ENCODE measurements at regions not wholly inside any gene's neighbourhood (a gene's known extent, or its start where the extent isn't known, plus 50 kb on each side); places are given as distances from the start of the nearest gene placed in this dataset.

GRCh38 chr1:234940841-234941240, 187.8 kb downstream of the TOMM20 start:
- DNase-seq (ENCODE audit: low read depth in 1 of 2, low spot score in 1 of 2): no peak

GRCh38 chr1:234938924-234939323, 189.7 kb downstream of the TOMM20 start:
- DNase-seq (ENCODE audit: low read depth in 1 of 2, low spot score in 1 of 2): no peak

- no peak for DNase-seq (ENCODE audit: low read depth in 1 of 2, low spot score in 1 of 2)
Measured at GRCh38 chr1:234938135-234938534, 190.5 kb downstream of the TOMM20 start.

- DNase-seq (ENCODE audit: low read depth in 1 of 2, low spot score in 1 of 2): no peak
Measured at GRCh38 chr1:234936612-234937389, 191.8 kb downstream of the TOMM20 start.

GRCh38 chr1:234934611-234935033, 194.0 kb downstream of the TOMM20 start:
- DNase-seq (ENCODE audit: low read depth in 1 of 2, low spot score in 1 of 2): no peak

- no peak for DNase-seq (ENCODE audit: low read depth in 1 of 2, low spot score in 1 of 2)
Measured at GRCh38 chr1:234933475-234933874, 195.2 kb downstream of the TOMM20 start.

- DNase-seq (ENCODE audit: low read depth in 1 of 2, low spot score in 1 of 2): no peak
Measured at GRCh38 chr1:234932511-234933430, 195.9 kb downstream of the TOMM20 start.

GRCh38 chr1:234932106-234932505, 196.5 kb downstream of the TOMM20 start:
- no peak for DNase-seq (ENCODE audit: low read depth in 1 of 2, low spot score in 1 of 2)

- DNase-seq (ENCODE audit: low read depth in 1 of 2, low spot score in 1 of 2): no peak
Measured at GRCh38 chr1:234931404-234931973, 197.1 kb downstream of the TOMM20 start.

GRCh38 chr1:234929369-234929768, 199.3 kb downstream of the TOMM20 start:
- no peak for DNase-seq (ENCODE audit: low read depth in 1 of 2, low spot score in 1 of 2)

GRCh38 chr1:234928642-234929041, 200.0 kb downstream of the TOMM20 start:
- DNase-seq (ENCODE audit: low read depth in 1 of 2, low spot score in 1 of 2): no peak

- DNase-seq (ENCODE audit: low read depth in 1 of 2, low spot score in 1 of 2): no peak
Measured at GRCh38 chr1:234927971-234928640, 200.5 kb downstream of the TOMM20 start.

GRCh38 chr1:234927312-234927970, 201.2 kb downstream of the TOMM20 start:
- no peak for DNase-seq (ENCODE audit: low read depth in 1 of 2, low spot score in 1 of 2)

- DNase-seq (ENCODE audit: low read depth in 1 of 2, low spot score in 1 of 2): no peak
Measured at GRCh38 chr1:234926559-234927311, 201.9 kb downstream of the TOMM20 start.

- DNase-seq (ENCODE audit: low read depth in 1 of 2, low spot score in 1 of 2): no peak
Measured at GRCh38 chr1:234926264-234926558, 202.4 kb downstream of the TOMM20 start.

GRCh38 chr1:234925440-234926263, 203.0 kb downstream of the TOMM20 start:
- no peak for DNase-seq (ENCODE audit: low read depth in 1 of 2, low spot score in 1 of 2)

GRCh38 chr1:234924450-234925355, 203.9 kb downstream of the TOMM20 start:
- no peak for DNase-seq (ENCODE audit: low read depth in 1 of 2, low spot score in 1 of 2)

GRCh38 chr1:234923626-234924025, 205.0 kb downstream of the TOMM20 start:
- DNase-seq (ENCODE audit: low read depth in 1 of 2, low spot score in 1 of 2): no peak
